Suprapubic skin (tissue), 3 donors: ENCODE measurements at regions not wholly inside any gene's neighbourhood (a gene's known extent, or its start where the extent isn't known, plus 50 kb on each side); places are given as distances from the start of the nearest gene placed in this dataset.

Experiments
- POLR2AphosphoS5 ChIP-seq, 3 donors: sonication (generic); formaldehyde crosslinking; IDR thresholded peaks; one replicate each; pipeline ENCODE4 v1.6.1; 2017; ENCODE audit warnings: antibody characterized with exemption in 3 of 3
- TF ChIP-seq, protein P1 (sequence below), 2 donors: fragments of 200-600 bp in 1 of 2; fragments of 450-650 bp in 1 of 2; sonication (generic) in 1 of 2; IDR thresholded peaks; one replicate each; pipeline ENCODE4 v1.5.1; 2016 to 2019; ENCODE audit warnings: antibody characterized with exemption in 2 of 2, mild to moderate bottlenecking in 1 of 2, moderate library complexity in 1 of 2

DNA sequence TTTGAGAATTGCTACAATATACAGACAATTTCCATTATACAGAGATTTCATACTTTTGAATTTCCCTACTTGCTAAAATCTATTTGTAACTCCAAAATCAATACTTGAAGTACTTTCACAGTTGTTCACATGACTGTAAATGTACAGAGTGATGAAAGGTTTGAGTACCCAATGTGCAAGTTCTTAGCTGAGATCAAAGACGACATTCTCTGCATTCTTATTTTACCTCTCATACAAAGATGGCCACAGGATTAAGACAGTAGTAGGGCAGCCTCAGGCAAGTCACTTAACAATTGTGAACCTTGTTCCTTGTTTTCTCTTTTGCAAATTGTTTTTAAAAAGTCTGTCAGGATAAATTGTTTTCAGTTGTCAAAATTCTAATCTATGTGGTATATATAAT lies 255.9 kb upstream of the KITLG start:
- TF ChIP-seq, protein P1, sequence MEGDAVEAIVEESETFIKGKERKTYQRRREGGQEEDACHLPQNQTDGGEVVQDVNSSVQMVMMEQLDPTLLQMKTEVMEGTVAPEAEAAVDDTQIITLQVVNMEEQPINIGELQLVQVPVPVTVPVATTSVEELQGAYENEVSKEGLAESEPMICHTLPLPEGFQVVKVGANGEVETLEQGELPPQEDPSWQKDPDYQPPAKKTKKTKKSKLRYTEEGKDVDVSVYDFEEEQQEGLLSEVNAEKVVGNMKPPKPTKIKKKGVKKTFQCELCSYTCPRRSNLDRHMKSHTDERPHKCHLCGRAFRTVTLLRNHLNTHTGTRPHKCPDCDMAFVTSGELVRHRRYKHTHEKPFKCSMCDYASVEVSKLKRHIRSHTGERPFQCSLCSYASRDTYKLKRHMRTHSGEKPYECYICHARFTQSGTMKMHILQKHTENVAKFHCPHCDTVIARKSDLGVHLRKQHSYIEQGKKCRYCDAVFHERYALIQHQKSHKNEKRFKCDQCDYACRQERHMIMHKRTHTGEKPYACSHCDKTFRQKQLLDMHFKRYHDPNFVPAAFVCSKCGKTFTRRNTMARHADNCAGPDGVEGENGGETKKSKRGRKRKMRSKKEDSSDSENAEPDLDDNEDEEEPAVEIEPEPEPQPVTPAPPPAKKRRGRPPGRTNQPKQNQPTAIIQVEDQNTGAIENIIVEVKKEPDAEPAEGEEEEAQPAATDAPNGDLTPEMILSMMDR (IDR thresholded peaks at IDR 0.05) = no peak
- no peak for TF ChIP-seq POLR2AphosphoS5 (IDR thresholded peaks at IDR 0.05)
